Femur (tissue), 1 donor: ENCODE measurements at regions not wholly inside any gene's neighbourhood (a gene's known extent, or its start where the extent isn't known, plus 50 kb on each side); places are given as distances from the start of the nearest gene placed in this dataset.

Experiments
- DNase-seq: peaks from one replicate; pipeline ENCODE4 v3.0.0-alpha.2; 2017

GRCh38 chr1:13926556-13926955 lies 226.6 kb downstream of the PRDM2 start:
- no peak for DNase-seq

DNA sequence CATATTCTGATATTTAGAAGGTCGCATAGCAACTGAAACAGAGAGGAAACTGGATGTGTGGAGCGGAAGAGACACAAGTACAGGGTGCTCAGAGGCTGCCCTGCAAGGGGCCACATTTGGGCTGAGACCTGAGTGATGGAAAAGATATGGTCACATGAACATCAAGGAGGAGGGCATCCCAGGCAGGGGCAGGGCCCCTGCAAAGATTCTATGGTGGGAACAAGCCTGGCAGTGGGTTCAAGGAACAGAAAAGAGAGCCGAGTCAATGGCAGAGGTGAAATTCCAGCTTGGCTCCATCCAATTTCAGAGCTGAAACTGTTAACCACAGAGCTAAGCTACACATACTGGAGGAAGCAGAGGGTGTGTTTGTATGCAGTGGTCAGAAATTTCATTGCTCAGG lies 227.7 kb downstream of the PRDM2 start:
- no peak for DNase-seq

GRCh38 chr1:13929313-13929712 lies 229.3 kb downstream of the PRDM2 start:
- no peak for DNase-seq

GRCh38 chr1:13930151-13930550 lies 230.2 kb downstream of the PRDM2 start:
- no peak for DNase-seq

DNA sequence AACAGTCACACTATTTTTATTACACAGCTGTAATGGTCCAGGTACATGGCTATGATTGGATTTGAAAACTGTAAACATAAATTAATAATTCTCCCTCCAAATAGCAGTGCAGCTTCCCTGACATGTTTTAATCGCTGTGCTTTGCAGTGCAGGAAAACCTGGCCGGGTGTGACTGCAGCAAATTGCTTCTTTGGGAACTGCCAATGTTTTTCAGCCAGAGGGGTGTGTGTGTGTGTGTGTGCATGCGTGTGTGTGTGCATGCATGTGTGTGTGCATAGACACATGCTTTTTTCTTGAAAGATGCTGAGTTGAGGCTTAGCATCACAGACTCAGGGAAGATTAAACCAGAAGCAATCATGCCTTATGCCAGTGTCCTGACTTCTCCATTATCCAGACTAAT lies 231.2 kb downstream of the PRDM2 start:
- DNase-seq: no peak

DNA sequence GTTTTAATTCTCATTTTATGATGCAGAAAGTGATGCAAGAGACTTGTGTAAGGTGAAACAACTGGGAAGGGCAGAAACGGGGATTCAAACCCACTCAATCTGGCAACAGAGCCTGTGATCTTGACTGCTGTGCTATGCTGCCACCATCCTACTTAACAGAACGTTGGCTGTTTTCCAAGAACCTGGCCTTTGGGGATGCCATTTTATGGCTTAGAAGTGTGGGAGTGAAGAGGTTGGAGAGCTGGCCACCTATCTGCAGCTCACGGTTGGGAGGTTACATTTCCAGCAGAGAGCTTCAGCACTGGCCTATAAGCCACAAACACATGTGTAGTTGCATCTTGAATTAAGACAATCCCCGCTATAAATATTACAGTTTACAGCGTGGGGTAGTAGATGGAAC lies 235.3 kb downstream of the PRDM2 start:
- DNase-seq: no peak

DNA sequence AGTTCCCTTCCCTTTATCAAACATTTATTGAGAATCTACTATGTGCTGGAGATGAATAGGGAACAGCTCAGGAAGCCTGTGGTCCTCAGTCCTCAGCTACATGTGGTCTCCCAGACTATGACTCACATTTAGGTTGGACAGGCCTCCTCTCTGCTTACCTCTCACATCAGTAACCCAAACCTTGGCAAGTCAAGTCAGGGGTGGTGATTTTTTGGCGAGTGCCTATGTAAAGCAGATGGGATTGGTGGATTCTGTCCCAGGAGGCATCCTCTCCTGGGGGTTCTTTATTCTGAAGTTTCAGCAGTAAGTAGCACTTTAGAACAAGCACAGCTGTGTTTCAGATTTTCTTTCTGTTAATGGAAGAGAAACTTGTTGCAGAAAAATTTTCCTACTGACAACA lies 241.3 kb downstream of the PRDM2 start:
- DNase-seq: no peak

DNA sequence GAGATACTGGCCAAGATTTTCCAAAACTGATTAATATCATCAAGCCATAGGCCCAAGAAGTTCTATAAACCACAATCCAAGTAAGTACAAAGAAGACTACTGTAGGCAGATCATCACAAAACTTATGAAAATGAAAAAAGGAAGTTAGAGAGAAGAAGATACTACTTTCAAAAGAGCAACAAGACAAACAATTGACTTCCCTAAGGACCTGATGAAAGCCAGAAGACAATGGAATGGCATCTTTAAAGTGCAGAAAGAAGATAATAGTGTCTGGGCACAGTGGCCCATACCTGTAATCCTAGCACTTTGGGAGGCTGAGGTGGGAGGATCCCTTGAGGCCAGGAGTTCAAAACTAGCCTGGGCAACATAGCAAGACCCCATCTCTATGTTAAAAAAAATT lies 243.1 kb downstream of the PRDM2 start:
- no peak for DNase-seq

DNA sequence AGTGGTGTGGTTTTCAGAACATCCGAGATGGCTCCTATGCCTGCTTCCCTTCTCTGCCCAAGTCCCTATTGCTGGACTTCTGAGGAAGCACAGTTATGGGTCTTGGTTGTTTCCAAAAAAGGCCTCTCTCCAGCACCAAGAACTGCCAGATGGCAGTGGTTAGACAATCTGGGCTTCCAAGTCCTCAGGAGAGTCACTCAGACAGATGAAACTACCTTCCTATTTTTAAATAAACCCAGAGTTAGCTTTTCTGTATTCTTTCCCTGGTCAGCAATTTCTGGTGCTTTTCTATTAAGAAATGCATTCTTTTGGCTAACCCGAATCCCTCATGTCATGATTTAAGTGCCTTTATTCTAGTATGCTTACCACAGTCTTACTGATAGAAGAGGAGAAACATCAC lies 245.9 kb downstream of the PRDM2 start:
- DNase-seq: no peak

GRCh38 chr1:13947658-13948057 lies 247.7 kb downstream of the PRDM2 start:
- DNase-seq: no peak

DNA sequence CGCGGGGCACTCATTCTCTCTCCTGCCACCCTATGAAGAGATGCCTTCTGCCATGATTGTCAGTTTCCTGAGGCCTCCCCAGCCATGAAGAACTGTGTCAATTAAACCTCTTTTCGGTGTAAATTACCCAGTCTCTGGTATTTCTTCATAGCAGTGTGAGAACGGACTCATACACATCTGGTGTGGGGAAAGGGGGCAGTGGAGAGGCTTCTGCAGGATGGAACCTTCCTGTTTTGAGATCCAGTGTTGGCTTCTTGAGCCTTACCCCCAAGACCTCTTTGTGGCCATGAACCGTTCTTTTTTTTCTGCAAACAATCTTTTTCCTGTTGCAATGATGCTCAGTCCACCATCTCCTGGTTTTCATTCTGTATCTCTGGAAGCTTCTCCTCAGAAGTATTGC lies 248.4 kb downstream of the PRDM2 start:
- DNase-seq: no peak

DNA sequence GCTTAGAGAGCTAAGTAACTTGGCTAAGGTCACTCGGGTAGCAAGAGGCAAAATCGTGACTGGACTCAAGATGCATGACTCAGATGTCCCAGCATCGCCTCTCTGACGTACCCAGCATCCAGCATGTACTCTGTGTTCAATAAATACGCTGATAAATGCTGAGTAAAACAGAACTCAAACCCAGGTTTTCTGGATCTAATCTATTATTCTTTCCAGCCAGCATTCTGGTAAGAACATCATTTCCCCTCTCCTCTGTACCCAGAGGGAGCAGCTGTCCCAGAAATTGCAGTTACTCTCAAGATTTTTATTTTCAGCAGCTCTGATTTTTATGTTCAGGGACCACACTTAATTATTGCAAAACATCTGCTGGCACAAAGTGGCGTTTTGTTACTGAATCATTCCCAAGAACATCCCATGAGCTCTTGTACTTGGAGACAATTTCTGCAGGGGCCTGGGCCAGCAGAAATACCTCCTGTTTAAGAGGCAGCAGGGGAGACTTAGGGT lies 249.0 kb downstream of the PRDM2 start:
- DNase-seq: peak; percentile 66

- DNase-seq: no peak
These were observed 249.6 kb downstream of the PRDM2 start for GRCh38 chr1:13949546-13949945.

DNA sequence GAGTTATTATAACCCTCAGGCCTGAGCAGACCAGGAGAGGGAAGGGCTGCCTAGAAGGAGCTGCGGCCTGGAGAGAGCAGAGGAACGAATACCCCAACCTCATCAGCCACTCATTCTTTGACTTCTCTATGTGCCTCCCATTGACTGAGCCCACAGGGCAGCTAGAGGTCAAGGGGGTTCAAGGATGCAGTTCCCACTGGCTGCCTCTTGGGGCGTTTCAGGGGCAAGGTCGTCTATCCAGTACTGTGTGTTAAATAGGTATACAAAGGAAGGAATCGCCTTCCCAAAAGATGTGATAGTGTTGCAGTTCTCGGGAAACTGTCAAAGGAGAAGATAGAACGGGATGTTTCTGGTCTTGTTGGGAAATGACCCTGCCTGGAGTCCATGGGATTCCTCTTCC lies 250.6 kb downstream of the PRDM2 start:
- DNase-seq: no peak

GRCh38 chr1:13951793-13952751 lies 252.1 kb downstream of the PRDM2 start:
- no peak for DNase-seq

DNA sequence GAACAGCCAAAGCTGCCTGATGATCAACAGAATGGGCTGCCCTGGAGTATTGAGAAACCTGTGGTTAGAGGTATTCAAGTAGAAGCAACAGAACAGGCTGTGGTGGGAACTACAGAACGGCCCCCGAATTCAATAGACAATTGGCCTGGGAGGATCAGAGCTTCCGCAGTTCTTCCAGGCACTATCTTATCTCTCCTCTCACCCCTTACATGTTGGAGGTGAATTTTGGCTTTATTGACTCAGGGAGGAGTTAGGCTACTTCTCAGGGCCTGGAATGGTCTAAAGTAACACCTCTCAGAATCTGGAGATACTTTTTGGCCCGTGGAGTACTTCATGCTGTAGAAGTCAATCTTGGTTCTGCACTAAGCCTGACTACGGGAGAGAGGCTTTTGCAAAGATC lies 253.0 kb downstream of the PRDM2 start:
- no peak for DNase-seq

DNA sequence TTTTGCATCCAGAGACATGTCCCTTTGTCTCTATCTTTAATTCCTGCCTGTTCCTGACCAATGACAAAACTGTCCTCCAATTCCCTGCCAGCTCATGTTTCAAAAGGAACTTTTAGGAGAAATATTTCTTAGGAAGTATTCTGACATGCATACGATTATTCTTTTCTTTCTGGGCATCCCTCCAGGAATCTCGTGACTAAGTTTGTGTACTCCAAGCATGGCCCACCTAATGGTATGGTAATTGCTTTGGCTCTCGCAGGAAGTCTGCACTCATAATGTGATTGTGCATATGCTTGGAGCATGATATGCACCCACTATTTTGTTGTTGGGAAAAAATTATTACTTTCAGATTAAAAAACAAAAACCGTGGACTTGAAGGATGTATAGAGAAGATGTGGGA lies 256.4 kb downstream of the PRDM2 start:
- DNase-seq: no peak

DNA sequence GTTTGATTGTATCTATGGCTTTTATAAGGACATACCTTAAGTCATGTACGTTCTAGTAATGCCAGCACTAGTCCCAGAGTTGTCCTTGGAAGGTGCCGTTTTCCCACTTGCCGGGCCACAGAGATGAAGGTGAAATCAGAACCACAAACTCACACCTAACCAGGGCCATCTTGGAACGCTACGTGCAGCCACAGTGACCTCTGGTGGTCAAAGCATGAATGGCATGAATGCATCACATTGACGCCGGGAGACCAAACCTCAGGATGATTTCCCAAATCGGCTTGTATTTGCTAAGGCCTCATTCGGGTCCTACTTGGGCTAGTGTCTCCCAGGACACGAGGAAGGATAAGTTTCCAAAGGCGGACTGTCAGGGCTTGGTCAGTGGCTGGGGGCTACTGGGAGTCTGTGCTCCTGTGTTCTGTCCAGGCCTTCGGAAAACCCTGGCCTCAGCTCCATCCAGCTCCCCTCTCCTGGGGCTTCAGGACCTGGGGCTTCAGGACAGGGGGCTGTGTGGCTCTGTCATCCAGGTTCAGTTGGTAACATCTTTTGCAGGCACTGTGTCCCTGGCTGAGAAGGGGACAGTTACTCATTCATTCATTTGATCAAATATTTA lies 260.5 kb downstream of the PRDM2 start:
- DNase-seq: peak; percentile 76

DNA sequence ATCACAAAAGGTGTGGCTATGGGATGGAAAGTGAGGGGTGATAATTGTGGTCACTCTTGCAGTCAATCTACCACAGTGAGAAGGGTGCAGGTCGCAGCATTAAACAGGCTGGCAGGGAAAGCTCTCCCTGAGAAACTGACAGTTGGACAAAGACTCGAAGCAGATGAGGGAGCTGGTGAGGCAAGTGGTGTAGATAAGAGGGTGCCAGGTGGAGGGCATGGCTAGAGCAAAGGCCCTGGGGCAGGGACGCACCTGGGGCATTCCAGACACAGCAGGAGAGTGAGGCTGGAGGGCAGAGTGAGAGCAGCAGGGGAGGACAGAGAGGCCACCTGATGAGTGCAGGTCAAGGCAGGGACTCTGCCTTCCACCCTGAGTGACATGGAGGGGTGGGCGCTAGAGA lies 264.8 kb downstream of the PRDM2 start:
- no peak for DNase-seq

GRCh38 chr1:13965770-13966398 lies 265.9 kb downstream of the PRDM2 start:
- DNase-seq: peak; percentile 88

- no peak for DNase-seq
These were observed 267.7 kb downstream of the PRDM2 start for GRCh38 chr1:13967707-13968106.

DNA sequence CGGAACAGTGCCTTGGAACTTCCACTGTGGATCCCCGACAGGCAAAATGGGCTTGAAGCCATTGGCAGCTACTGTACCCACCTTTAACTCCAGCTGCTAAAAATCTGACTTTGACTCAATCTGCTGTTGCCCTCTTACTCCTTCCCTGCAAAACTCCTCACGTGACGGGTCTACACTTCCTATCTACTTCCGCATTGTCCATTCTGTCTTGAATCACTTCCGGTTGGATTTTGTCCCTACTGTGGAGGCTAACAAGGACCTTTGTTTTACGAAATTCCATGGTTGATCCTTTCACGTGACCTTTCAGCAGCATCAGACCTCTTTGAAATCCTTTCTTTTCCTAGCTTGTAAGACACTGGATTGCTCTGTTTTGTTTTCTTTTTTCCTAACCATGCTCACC lies 268.4 kb downstream of the PRDM2 start:
- DNase-seq: no peak

GRCh38 chr1:13970631-13971247 lies 270.8 kb downstream of the PRDM2 start:
- no peak for DNase-seq
